ENCODE measurements at regions not wholly inside any gene's neighbourhood (a gene's known extent, or its start where the extent isn't known, plus 50 kb on each side); places are given as distances from the start of the nearest gene placed in this dataset.

DNA sequence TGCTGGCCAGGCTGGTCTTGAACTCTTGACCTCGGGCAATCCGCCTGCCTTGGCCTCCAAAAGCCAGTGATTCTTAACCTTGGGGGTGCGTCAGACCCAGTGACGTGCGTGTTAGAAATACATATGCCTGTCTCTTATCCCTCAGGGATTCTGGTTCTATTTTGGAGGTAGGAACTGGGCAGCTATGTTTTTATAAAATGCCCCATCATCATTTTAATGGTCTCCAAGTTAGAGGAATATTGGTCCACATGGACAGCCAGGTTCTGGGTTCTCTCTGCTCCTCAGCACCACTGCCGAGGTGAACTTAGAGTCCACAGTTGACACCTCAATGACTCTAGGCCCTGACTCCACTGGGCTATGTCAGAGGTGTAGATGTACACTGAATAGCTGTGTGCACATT, 352.7 kb downstream of the SMOC2 start:
- no peaks in the 10 kb centered on the region for H4K20me1 ChIP-seq (ENCODE audit: insufficient read depth, low read length)

DNA sequence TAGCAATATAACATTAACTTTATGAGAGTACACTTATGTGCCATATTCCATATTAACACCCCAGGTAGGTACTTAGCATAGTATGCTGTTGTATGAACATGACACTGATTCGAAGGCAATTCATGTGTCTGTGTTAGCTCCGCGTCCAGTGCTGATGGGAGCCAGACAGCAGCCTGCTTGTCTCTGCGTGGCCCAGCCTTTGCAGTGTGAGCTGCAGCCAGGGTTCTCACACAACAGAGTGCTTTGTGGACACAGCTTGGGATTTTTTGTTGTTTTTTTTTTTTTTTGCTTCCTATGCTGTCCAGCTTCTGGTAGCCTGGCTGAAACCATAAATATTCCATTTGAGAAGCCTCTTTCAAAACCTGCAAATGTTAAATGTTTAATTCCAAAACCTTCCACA, 350.9 kb downstream of the SMOC2 start:
- FAIRE-seq (no peak), DNase-seq (ENCODE audit: low read depth) (no peak)
- no peak overlapping the region for H3K4me3 Mint-ChIP-seq (ENCODE audit: unreplicated experiment)
- no peak overlapping the region for H3K27ac Mint-ChIP-seq (ENCODE audit: unreplicated experiment)
- Histone ChIP-seq H3K4me2 (ENCODE audit: low read length) (no peak overlapping the region), H3K9ac (ENCODE audit: low read length) (no peak overlapping the region), H3K4me3 (ENCODE audit: insufficient read depth, low read depth, low read length) (no peak overlapping the region), H4K20me1 (ENCODE audit: insufficient read depth, low read length) (no peaks in the 10 kb centered on the region), H3K79me2 (ENCODE audit: insufficient read depth, low read length) (no peaks in the 10 kb centered on the region), H3K36me3 (ENCODE audit: insufficient read depth, low read length) (no peaks in the 10 kb centered on the region), H3K4me1 (ENCODE audit: insufficient read depth, low read length) (no peaks in the 10 kb centered on the region), H3K27me3 (ENCODE audit: insufficient read depth, low read length) (no peaks in the 10 kb centered on the region), H3K9me3 (ENCODE audit: insufficient read depth, low read depth, low read length) (peaks cover 4% of the 10 kb centered on the region), H2AFZ (ENCODE audit: low read depth, low read length) (no peak overlapping the region), H3K27ac (ENCODE audit: low read depth, low read length) (no peak overlapping the region)
- H3K4me1 Mint-ChIP-seq (ENCODE audit: low read depth, unreplicated experiment) = peaks cover 4% of the 10 kb centered on the region
- H3K36me3 Mint-ChIP-seq (ENCODE audit: low read depth, unreplicated experiment) = peaks cover 2% of the 10 kb centered on the region
- TF ChIP-seq, protein P1, sequence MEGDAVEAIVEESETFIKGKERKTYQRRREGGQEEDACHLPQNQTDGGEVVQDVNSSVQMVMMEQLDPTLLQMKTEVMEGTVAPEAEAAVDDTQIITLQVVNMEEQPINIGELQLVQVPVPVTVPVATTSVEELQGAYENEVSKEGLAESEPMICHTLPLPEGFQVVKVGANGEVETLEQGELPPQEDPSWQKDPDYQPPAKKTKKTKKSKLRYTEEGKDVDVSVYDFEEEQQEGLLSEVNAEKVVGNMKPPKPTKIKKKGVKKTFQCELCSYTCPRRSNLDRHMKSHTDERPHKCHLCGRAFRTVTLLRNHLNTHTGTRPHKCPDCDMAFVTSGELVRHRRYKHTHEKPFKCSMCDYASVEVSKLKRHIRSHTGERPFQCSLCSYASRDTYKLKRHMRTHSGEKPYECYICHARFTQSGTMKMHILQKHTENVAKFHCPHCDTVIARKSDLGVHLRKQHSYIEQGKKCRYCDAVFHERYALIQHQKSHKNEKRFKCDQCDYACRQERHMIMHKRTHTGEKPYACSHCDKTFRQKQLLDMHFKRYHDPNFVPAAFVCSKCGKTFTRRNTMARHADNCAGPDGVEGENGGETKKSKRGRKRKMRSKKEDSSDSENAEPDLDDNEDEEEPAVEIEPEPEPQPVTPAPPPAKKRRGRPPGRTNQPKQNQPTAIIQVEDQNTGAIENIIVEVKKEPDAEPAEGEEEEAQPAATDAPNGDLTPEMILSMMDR (IDR thresholded peaks at IDR 0.05; ENCODE audit: insufficient read depth, low read depth, low read length) = no peak
- TF ChIP-seq EZH2 (IDR thresholded peaks at IDR 0.05; ENCODE audit: insufficient read depth, low read length) = no peak
- peaks cover 7% of the 10 kb centered on the region for H3K9me3 Mint-ChIP-seq (ENCODE audit: unreplicated experiment)
- peaks cover 10% of the 10 kb centered on the region for H3K27me3 Mint-ChIP-seq (ENCODE audit: low read depth, unreplicated experiment)

More for the DNA sequence above, 352.7 kb downstream of the SMOC2 start:
- no peak for DNase-seq (ENCODE audit: low read depth)
- TF ChIP-seq, protein P1 (IDR thresholded peaks at IDR 0.05; ENCODE audit: insufficient read depth, low read depth, low read length) = no peak
- TF ChIP-seq EZH2 (IDR thresholded peaks at IDR 0.05; ENCODE audit: insufficient read depth, low read length) = no peak
- no peak overlapping the region for H3K27ac Mint-ChIP-seq (ENCODE audit: unreplicated experiment)
- no peak overlapping the region for H3K4me3 Mint-ChIP-seq (ENCODE audit: unreplicated experiment)
- H3K4me2 ChIP-seq (ENCODE audit: low read length) = no peak overlapping the region
- H3K27ac ChIP-seq (ENCODE audit: low read depth, low read length) = no peak overlapping the region
- peaks cover 4% of the 10 kb centered on the region for H3K9me3 ChIP-seq (ENCODE audit: insufficient read depth, low read depth, low read length)
- H3K4me3 ChIP-seq (ENCODE audit: insufficient read depth, low read depth, low read length) = no peak overlapping the region
- H3K36me3 ChIP-seq (ENCODE audit: insufficient read depth, low read length) = no peaks in the 10 kb centered on the region
- H3K27me3 ChIP-seq (ENCODE audit: insufficient read depth, low read length) = no peaks in the 10 kb centered on the region
- peaks cover 10% of the 10 kb centered on the region for H3K27me3 Mint-ChIP-seq (ENCODE audit: low read depth, unreplicated experiment)
- FAIRE-seq = no peak
- H3K9ac ChIP-seq (ENCODE audit: low read length) = no peak overlapping the region
- H2AFZ ChIP-seq (ENCODE audit: low read depth, low read length) = no peak overlapping the region
- peaks cover 4% of the 10 kb centered on the region for H3K4me1 Mint-ChIP-seq (ENCODE audit: low read depth, unreplicated experiment)
- H3K36me3 Mint-ChIP-seq (ENCODE audit: low read depth, unreplicated experiment) = peaks cover 2% of the 10 kb centered on the region
- peaks cover 7% of the 10 kb centered on the region for H3K9me3 Mint-ChIP-seq (ENCODE audit: unreplicated experiment)
- no peaks in the 10 kb centered on the region for H3K4me1 ChIP-seq (ENCODE audit: insufficient read depth, low read length)
- H3K79me2 ChIP-seq (ENCODE audit: insufficient read depth, low read length) = no peaks in the 10 kb centered on the region

DNA sequence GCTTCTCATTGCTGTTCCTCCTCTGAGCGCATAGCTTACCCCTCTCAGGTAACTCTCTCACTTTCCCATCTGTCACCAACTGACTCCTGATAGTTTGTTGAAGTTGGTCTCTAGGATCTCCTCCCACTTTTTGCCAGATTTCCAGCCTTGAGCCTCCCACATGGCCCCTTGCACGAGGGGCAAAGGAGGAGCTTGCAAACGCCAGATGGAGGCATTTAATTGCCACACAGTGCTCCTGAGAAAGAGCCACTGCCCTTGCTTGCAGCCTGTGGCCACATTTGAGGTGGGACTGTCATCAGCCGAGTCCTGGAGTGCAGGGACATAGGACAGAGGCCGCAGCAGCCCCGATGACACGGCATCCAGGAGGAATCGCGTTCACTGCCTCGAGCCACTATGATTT, 348.7 kb downstream of the SMOC2 start:
- TF ChIP-seq, protein P1 (IDR thresholded peaks at IDR 0.05; ENCODE audit: insufficient read depth, low read depth, low read length) = no peak
- no peak for TF ChIP-seq EZH2 (IDR thresholded peaks at IDR 0.05; ENCODE audit: insufficient read depth, low read length)
- Mint-ChIP-seq H3K4me1 (ENCODE audit: low read depth, unreplicated experiment) (no peaks in the 10 kb centered on the region), H3K4me3 (ENCODE audit: unreplicated experiment) (no peak overlapping the region), H3K27ac (ENCODE audit: unreplicated experiment) (no peak overlapping the region), H3K36me3 (ENCODE audit: low read depth, unreplicated experiment) (peaks cover 2% of the 10 kb centered on the region), H3K9me3 (ENCODE audit: unreplicated experiment) (peaks cover 7% of the 10 kb centered on the region), H3K27me3 (ENCODE audit: low read depth, unreplicated experiment) (peaks cover 10% of the 10 kb centered on the region)
- H3K4me3 ChIP-seq (ENCODE audit: insufficient read depth, low read depth, low read length) = no peak overlapping the region
- no peak overlapping the region for H3K27ac ChIP-seq (ENCODE audit: low read depth, low read length)
- DNase-seq (ENCODE audit: low read depth) (no peak), FAIRE-seq (no peak)
- no peaks in the 10 kb centered on the region for H4K20me1 ChIP-seq (ENCODE audit: insufficient read depth, low read length)
- H3K36me3 ChIP-seq (ENCODE audit: insufficient read depth, low read length) = no peaks in the 10 kb centered on the region
- no peaks in the 10 kb centered on the region for H3K79me2 ChIP-seq (ENCODE audit: insufficient read depth, low read length)
- H3K4me2 ChIP-seq (ENCODE audit: low read length) = no peak overlapping the region
- peaks cover 6% of the 10 kb centered on the region for H3K9me3 ChIP-seq (ENCODE audit: insufficient read depth, low read depth, low read length)
- no peak overlapping the region for H2AFZ ChIP-seq (ENCODE audit: low read depth, low read length)
- H3K9ac ChIP-seq (ENCODE audit: low read length) = no peak overlapping the region
- H3K27me3 ChIP-seq (ENCODE audit: insufficient read depth, low read length) = no peaks in the 10 kb centered on the region
- no peaks in the 10 kb centered on the region for H3K4me1 ChIP-seq (ENCODE audit: insufficient read depth, low read length)
